Upper lobe of left lung (tissue), 4 donors: ENCODE measurements at regions not wholly inside any gene's neighbourhood (a gene's known extent, or its start where the extent isn't known, plus 50 kb on each side); places are given as distances from the start of the nearest gene placed in this dataset.

Source experiments
- POLR2AphosphoS5 ChIP-seq, 2 donors: sonication (generic); formaldehyde crosslinking; IDR thresholded peaks; one replicate each; pipeline ENCODE4 v1.5.1; 2017; ENCODE audit warnings: antibody characterized with exemption in 2 of 2
- TF ChIP-seq, protein P1 (sequence below), 6 experiments: fragments of 450-650 bp in 4 of 6; fragments of 200-600 bp in 2 of 6; sonication (generic) in 2 of 6; IDR thresholded peaks; one replicate each; pipeline ENCODE4 v1.5.1; 2016 to 2019; ENCODE audit warnings: antibody characterized with exemption in 6 of 6

DNA sequence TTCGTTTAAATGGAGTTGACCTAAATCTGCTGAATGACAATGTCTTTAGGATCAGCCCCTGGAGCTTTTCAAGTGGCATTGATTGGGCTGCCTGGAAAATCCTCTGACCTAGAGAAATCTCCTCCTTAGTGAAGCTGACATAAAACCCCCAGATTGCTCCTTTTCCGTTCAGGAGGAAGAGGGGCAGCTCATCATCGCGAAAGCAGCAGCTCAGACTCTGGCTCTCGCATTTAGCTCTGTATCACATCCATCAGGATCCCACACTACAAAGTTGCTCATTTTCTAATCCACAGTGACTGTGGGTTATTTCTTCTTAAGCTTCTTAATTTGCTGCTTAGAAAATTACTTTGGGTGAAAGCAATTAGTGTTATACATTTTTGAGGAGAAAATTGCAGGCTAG lies 373.7 kb downstream of the ENC1 start:
- TF ChIP-seq, protein P1, sequence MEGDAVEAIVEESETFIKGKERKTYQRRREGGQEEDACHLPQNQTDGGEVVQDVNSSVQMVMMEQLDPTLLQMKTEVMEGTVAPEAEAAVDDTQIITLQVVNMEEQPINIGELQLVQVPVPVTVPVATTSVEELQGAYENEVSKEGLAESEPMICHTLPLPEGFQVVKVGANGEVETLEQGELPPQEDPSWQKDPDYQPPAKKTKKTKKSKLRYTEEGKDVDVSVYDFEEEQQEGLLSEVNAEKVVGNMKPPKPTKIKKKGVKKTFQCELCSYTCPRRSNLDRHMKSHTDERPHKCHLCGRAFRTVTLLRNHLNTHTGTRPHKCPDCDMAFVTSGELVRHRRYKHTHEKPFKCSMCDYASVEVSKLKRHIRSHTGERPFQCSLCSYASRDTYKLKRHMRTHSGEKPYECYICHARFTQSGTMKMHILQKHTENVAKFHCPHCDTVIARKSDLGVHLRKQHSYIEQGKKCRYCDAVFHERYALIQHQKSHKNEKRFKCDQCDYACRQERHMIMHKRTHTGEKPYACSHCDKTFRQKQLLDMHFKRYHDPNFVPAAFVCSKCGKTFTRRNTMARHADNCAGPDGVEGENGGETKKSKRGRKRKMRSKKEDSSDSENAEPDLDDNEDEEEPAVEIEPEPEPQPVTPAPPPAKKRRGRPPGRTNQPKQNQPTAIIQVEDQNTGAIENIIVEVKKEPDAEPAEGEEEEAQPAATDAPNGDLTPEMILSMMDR (IDR thresholded peaks at IDR 0.05) = no peak
- no peak for TF ChIP-seq POLR2AphosphoS5 (IDR thresholded peaks at IDR 0.05)
